ENCODE measurements at regions not wholly inside any gene's neighbourhood (a gene's known extent, or its start where the extent isn't known, plus 50 kb on each side); places are given as distances from the start of the nearest gene placed in this dataset.

- DNase-seq (ENCODE audit: low read depth), result no peak
- no peak overlapping the region for H3K4me3 ChIP-seq (ENCODE audit: low read depth, low read length)
- TF ChIP-seq CTCF (IDR thresholded peaks at IDR 0.05; ENCODE audit: control insufficient read depth, extremely low read depth, insufficient read depth), result no peak
Measured at GRCh38 chr11:119823077-119823476, 94.1 kb upstream of the NECTIN1 start.

- no peak for DNase-seq (ENCODE audit: low read depth)
- H3K4me3 ChIP-seq (ENCODE audit: low read depth, low read length), result no peak overlapping the region
- TF ChIP-seq CTCF (IDR thresholded peaks at IDR 0.05; ENCODE audit: control insufficient read depth, extremely low read depth, insufficient read depth), result no peak
Measured at GRCh38 chr11:119816660-119817059, 87.7 kb upstream of the NECTIN1 start.

GRCh38 chr11:119814766-119815165 is 85.8 kb upstream of the NECTIN1 start:
- H3K4me3 ChIP-seq (ENCODE audit: low read depth, low read length), result no peak overlapping the region
- DNase-seq (ENCODE audit: low read depth), result no peak
- TF ChIP-seq CTCF (IDR thresholded peaks at IDR 0.05; ENCODE audit: control insufficient read depth, extremely low read depth, insufficient read depth), result no peak

- H3K4me3 ChIP-seq (ENCODE audit: low read depth, low read length), result no peak overlapping the region
- DNase-seq (ENCODE audit: low read depth), result no peak
- TF ChIP-seq CTCF (IDR thresholded peaks at IDR 0.05; ENCODE audit: control insufficient read depth, extremely low read depth, insufficient read depth), result no peak
Measured at GRCh38 chr11:119810478-119811232, 81.7 kb upstream of the NECTIN1 start.

GRCh38 chr11:119809346-119809745 is 80.3 kb upstream of the NECTIN1 start:
- H3K4me3 ChIP-seq (ENCODE audit: low read depth, low read length), result no peak overlapping the region
- no peak for DNase-seq (ENCODE audit: low read depth)
- TF ChIP-seq CTCF (IDR thresholded peaks at IDR 0.05; ENCODE audit: control insufficient read depth, extremely low read depth, insufficient read depth), result no peak

GRCh38 chr11:119808407-119809185 is 79.6 kb upstream of the NECTIN1 start:
- no peak for DNase-seq (ENCODE audit: low read depth)
- no peak overlapping the region for H3K4me3 ChIP-seq (ENCODE audit: low read depth, low read length)
- no peak for TF ChIP-seq CTCF (IDR thresholded peaks at IDR 0.05; ENCODE audit: control insufficient read depth, extremely low read depth, insufficient read depth)
